NCI-H524 treated with DMSO at 0.1 percent for 48 hours (cell line): ENCODE measurements at regions not wholly inside any gene's neighbourhood (a gene's known extent, or its start where the extent isn't known, plus 50 kb on each side); places are given as distances from the start of the nearest gene placed in this dataset.
A peak's percentile ranks its signal among the peaks of the same experiment; 100 is the strongest.
"Not testable (repeated sequence)": the region's sequence is repeated elsewhere in the genome, so short reads cannot be mapped to it uniquely, and the experiment has no call there.

Source experiments
- DNase-seq: peaks from one replicate; lab custom pipeline; 2025; lab: John Stamatoyannopoulos, UW

GRCh38 chr12:84495711-84496110 is 416.9 kb downstream of the SLC6A15 start:
- no peak for DNase-seq

- DNase-seq, result no peak
These were observed 420.2 kb downstream of the SLC6A15 start for GRCh38 chr12:84492351-84492883.

GRCh38 chr12:84484798-84485197 is 427.8 kb downstream of the SLC6A15 start:
- no peak for DNase-seq

- no peak for DNase-seq
These were observed 431.8 kb downstream of the SLC6A15 start for GRCh38 chr12:84480803-84481202.

- DNase-seq, result no peak
These were observed 442.2 kb downstream of the SLC6A15 start for GRCh38 chr12:84470361-84470760.

- no peak for DNase-seq
These were observed 448.0 kb downstream of the SLC6A15 start for GRCh38 chr12:84464616-84465015.

GRCh38 chr12:84463741-84464495 is 448.7 kb downstream of the SLC6A15 start:
- DNase-seq, result no peak

- DNase-seq, result no peak
These were observed 457.0 kb downstream of the SLC6A15 start for GRCh38 chr12:84455598-84455997.

GRCh38 chr12:84446478-84446877 is 466.1 kb downstream of the SLC6A15 start:
- DNase-seq, result not testable (repeated sequence)

GRCh38 chr12:84436134-84436533 is 476.5 kb downstream of the SLC6A15 start:
- DNase-seq, result no peak

- no peak for DNase-seq
These were observed 476.9 kb downstream of the SLC6A15 start for GRCh38 chr12:84435682-84436081.

GRCh38 chr12:84422340-84422739 is 490.3 kb downstream of the SLC6A15 start:
- DNase-seq, result no peak

GRCh38 chr12:84421103-84421502 is 491.5 kb downstream of the SLC6A15 start:
- no peak for DNase-seq

GRCh38 chr12:84416626-84417025 is 496.0 kb downstream of the SLC6A15 start:
- DNase-seq, result no peak

- DNase-seq, result no peak
These were observed 496.7 kb downstream of the SLC6A15 start for GRCh38 chr12:84415946-84416345.

GRCh38 chr12:84413656-84414055 is 498.9 kb downstream of the SLC6A15 start:
- no peak for DNase-seq

GRCh38 chr12:84412226-84412625 is 500.4 kb downstream of the SLC6A15 start:
- no peak for DNase-seq

GRCh38 chr12:84411031-84411430 is 501.6 kb downstream of the SLC6A15 start:
- DNase-seq, result peak; percentile 61

GRCh38 chr12:84408936-84409335 is 503.7 kb downstream of the SLC6A15 start:
- DNase-seq, result no peak

GRCh38 chr12:84406720-84407119 is 505.9 kb downstream of the SLC6A15 start:
- not testable (repeated sequence) for DNase-seq

- DNase-seq, result no peak
These were observed 514.8 kb downstream of the SLC6A15 start for GRCh38 chr12:84397846-84398245.

- no peak for DNase-seq
These were observed 515.3 kb downstream of the SLC6A15 start for GRCh38 chr12:84397263-84397662.

- DNase-seq, result not testable (repeated sequence)
These were observed 521.4 kb downstream of the SLC6A15 start for GRCh38 chr12:84391176-84391575.

GRCh38 chr12:84384384-84384783 is 528.2 kb downstream of the SLC6A15 start:
- no peak for DNase-seq
